Activated CD8-positive, alpha-beta T cell treated with anti-CD3 and anti-CD28 coated beads, Interleukin-2, amount 10 ng/mL, durations not matched to agents 7 days and 5 days (primary cell): ENCODE measurements at regions not wholly inside any gene's neighbourhood (a gene's known extent, or its start where the extent isn't known, plus 50 kb on each side); places are given as distances from the start of the nearest gene placed in this dataset.
"Not testable (repeated sequence)": the region's sequence is repeated elsewhere in the genome, so short reads cannot be mapped to it uniquely, and the experiment has no call there.

Source experiments
- ATAC-seq: fragments of 150-1000 bp; cut with Tn5 transposase; one replicate; pipeline ENCODE4 v1.10.0; 2021; ENCODE audit warnings: moderate library complexity
- CTCF ChIA-PET: fragments of 350-600 bp; sonication (Branson Sonifier 250); formaldehyde crosslinking; loops from one replicate; lab custom pipeline; 2021; ENCODE audit warnings: antibody characterized with exemption; lab: Charles Lee
- POLR2A ChIA-PET: fragments of 350-600 bp; sonication (Branson Sonifier 250); formaldehyde crosslinking; loops from one replicate; lab custom pipeline; 2021; ENCODE audit warnings: antibody characterized with exemption; lab: Charles Lee
- DNase-seq: peaks from one replicate; pipeline ENCODE4 v3.0.0-alpha.2; 2020
- H3K27ac Mint-ChIP-seq: one replicate; pipeline ENCODE4 v1.8.0; 2021; ENCODE audit warnings: mild to moderate bottlenecking, mixed read lengths
- H3K27me3 Mint-ChIP-seq: one replicate; pipeline ENCODE4 v1.8.0; 2021; ENCODE audit warnings: low read depth, mixed read lengths
- H3K36me3 Mint-ChIP-seq: one replicate; pipeline ENCODE4 v1.8.0; 2021; ENCODE audit warnings: low read depth, mixed read lengths
- H3K4me1 Mint-ChIP-seq: one replicate; pipeline ENCODE4 v1.8.0; 2021; ENCODE audit warnings: low read depth, mixed read lengths
- H3K4me3 Mint-ChIP-seq: one replicate; pipeline ENCODE4 v1.8.0; 2021; ENCODE audit warnings: mild to moderate bottlenecking, mixed read lengths
- H3K9me3 Mint-ChIP-seq: one replicate; pipeline ENCODE4 v1.8.0; 2022; ENCODE audit warnings: mixed read lengths; ENCODE audit not compliant: insufficient read depth

DNA sequence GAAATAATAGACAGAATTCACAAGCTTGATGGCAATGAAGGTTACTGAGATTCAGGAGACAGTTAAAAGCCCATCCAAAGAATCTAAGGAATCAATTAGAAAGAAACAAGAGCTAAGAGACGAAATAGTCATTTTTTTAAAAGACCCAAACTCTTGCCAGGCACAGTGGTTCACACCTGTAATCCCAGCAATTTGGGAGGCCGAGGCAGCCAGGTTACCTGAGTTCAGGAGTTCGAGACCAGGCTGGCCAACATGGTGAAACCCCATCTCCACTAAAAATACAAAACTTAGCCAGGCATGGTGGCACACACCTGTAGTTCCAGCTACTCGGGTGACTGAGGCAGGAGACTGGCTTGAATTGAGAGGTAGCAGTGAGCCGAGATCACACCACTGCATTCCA is 647.2 kb upstream of the TPTE start:
- H3K36me3 Mint-ChIP-seq, ATAC-seq, CTCF ChIA-PET, POLR2A ChIA-PET, H3K4me1 Mint-ChIP-seq, H3K27me3 Mint-ChIP-seq, H3K27ac Mint-ChIP-seq, H3K4me3 Mint-ChIP-seq, DNase-seq: not testable (repeated sequence)
- peaks cover 17% of the 10 kb centered on the region for H3K9me3 Mint-ChIP-seq

DNA sequence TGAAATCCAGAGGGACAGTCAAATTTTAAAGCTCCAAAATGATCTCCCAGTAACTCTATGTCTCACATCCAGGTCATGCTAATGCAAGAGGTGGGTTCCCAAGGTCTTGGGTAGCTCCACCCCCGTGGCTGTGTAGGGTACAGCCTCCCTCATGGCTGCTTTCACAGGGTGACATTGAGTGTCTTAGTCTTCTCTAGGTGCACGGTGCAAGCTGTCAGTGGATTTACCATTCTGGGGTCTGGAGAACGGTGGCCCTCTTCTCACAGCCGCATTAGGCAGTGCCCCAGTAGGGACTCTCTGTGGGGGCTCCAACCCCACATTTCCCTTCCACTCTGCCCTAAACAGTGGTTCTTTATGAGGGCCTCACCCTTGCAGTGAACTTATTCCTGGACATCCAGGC is 640.0 kb upstream of the TPTE start:
- H3K9me3 Mint-ChIP-seq: peaks cover 40% of the 10 kb centered on the region
- H3K4me1 Mint-ChIP-seq, H3K4me3 Mint-ChIP-seq, POLR2A ChIA-PET, ATAC-seq, H3K27me3 Mint-ChIP-seq, H3K27ac Mint-ChIP-seq, H3K36me3 Mint-ChIP-seq, DNase-seq, CTCF ChIA-PET: not testable (repeated sequence)

GRCh38 chr21:9883047-9883446 is 638.3 kb upstream of the TPTE start:
- H3K9me3 Mint-ChIP-seq: peaks cover 47% of the 10 kb centered on the region
- POLR2A ChIA-PET, H3K27me3 Mint-ChIP-seq, DNase-seq, CTCF ChIA-PET, H3K4me3 Mint-ChIP-seq, H3K27ac Mint-ChIP-seq, H3K4me1 Mint-ChIP-seq, H3K36me3 Mint-ChIP-seq, ATAC-seq: not testable (repeated sequence)

DNA sequence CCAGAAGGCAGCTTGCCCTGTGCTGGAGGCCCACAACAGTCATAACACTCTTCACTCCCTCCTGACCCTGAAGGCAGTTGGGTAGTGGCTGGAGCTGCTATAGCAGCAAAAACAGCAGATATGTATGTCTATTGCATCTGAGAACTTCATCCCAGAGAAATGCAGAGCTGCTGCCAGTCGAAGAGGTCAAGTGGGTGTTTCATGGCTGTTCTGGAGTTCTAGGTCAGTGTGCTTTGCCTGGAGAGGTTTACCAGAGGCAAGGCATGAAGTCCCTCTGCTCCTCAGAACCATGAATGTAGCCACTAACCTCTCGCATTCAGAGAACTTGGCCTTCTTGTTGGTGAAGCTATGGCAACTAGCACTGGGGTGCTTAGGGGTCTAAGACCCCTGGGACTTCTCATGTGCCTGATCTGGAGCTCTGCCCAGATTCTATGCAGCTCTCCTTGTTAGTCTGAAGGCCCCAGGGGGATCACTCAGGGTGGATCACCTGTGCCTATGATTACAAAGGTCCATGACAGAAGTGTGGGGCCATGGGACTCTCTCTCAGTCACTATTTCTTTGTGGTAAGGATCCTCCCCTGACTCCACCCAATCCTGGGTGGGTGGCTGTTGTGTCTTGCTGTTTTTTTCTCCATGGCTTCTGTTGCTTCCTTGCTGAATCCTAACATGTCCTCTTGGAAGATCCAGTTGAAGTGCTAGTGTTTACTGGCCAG is 637.7 kb upstream of the TPTE start:
- H3K36me3 Mint-ChIP-seq, H3K4me3 Mint-ChIP-seq, H3K27ac Mint-ChIP-seq, ATAC-seq, POLR2A ChIA-PET, H3K27me3 Mint-ChIP-seq, CTCF ChIA-PET, DNase-seq, H3K4me1 Mint-ChIP-seq: not testable (repeated sequence)
- H3K9me3 Mint-ChIP-seq: peaks cover 42% of the 10 kb centered on the region

DNA sequence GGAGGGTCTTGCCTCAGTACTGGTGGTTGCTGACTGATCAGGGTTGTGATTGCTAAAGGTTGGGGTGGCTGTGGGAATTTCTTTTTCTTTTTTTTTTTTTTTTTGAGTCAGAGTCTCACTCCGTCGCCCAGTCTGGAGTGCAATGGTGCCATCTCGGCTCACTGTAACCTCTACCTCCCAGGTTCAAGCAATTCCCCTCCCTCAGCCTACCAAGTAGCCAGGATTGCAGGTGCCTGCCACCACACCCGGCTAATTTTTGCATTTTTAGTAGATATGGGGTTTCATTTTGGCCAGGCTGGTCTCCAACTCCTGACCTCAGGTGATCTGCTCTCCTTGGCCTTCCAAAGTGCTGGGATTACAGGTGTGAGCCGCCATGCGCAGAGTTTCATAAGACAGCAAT is 632.9 kb upstream of the TPTE start:
- H3K27ac Mint-ChIP-seq, ATAC-seq, H3K27me3 Mint-ChIP-seq, H3K36me3 Mint-ChIP-seq, POLR2A ChIA-PET, CTCF ChIA-PET, H3K4me1 Mint-ChIP-seq, DNase-seq, H3K4me3 Mint-ChIP-seq: not testable (repeated sequence)
- peaks cover 41% of the 10 kb centered on the region for H3K9me3 Mint-ChIP-seq

DNA sequence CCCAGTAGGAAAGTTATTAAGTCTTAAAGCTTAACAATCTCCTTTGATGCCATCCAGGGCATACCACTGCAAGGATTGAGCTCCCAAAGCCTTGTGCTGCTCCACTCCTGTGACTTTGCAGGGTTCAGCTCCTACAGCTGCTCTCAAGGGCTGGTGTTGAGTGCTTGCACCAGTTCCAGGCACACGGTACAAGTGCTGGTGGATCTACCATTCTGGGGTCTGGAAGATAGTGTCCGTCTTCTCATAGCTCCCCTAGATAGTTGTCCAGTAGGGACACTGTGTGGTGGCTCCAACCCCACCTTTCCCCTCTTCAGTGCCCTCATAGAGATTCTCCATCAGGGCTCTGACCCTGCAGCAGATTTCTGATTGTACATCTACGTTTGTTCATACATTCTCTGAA is 617.8 kb upstream of the TPTE start:
- H3K36me3 Mint-ChIP-seq, H3K27ac Mint-ChIP-seq, H3K4me3 Mint-ChIP-seq, DNase-seq, CTCF ChIA-PET, ATAC-seq, H3K27me3 Mint-ChIP-seq, POLR2A ChIA-PET, H3K4me1 Mint-ChIP-seq: not testable (repeated sequence)
- peaks cover 27% of the 10 kb centered on the region for H3K9me3 Mint-ChIP-seq

DNA sequence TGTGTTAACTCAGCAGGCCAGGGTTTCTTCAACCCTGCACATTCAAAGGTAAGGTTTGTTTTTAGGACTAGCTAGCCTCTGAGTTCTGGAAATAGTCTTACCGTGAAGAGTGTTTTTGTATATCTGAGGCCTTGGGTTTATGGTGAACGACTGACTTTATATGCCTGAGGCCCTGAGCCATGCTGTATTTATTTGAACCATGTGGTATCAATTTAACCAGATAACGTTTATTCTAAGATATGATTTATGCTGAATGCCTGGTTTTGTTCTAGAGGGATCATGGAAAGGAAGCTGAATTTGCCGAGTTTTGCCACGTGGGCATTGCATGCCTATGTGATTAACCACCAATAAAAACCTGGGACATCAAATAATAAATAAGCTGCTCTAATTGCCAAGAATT is 607.2 kb upstream of the TPTE start:
- H3K27me3 Mint-ChIP-seq, POLR2A ChIA-PET, H3K4me1 Mint-ChIP-seq, DNase-seq, CTCF ChIA-PET, H3K36me3 Mint-ChIP-seq, H3K4me3 Mint-ChIP-seq, ATAC-seq, H3K27ac Mint-ChIP-seq: not testable (repeated sequence)
- H3K9me3 Mint-ChIP-seq: peaks cover 38% of the 10 kb centered on the region

GRCh38 chr21:9919446-9919845 is 601.9 kb upstream of the TPTE start:
- H3K36me3 Mint-ChIP-seq, H3K27me3 Mint-ChIP-seq, H3K27ac Mint-ChIP-seq, H3K4me3 Mint-ChIP-seq, ATAC-seq, H3K4me1 Mint-ChIP-seq, DNase-seq, POLR2A ChIA-PET, CTCF ChIA-PET: not testable (repeated sequence)
- H3K9me3 Mint-ChIP-seq: peaks cover 29% of the 10 kb centered on the region

GRCh38 chr21:9943639-9944038 is 577.7 kb upstream of the TPTE start:
- DNase-seq, H3K27ac Mint-ChIP-seq, H3K4me3 Mint-ChIP-seq, H3K27me3 Mint-ChIP-seq, ATAC-seq, CTCF ChIA-PET, POLR2A ChIA-PET, H3K4me1 Mint-ChIP-seq, H3K36me3 Mint-ChIP-seq: not testable (repeated sequence)
- peaks cover 60% of the 10 kb centered on the region for H3K9me3 Mint-ChIP-seq

GRCh38 chr21:9946057-9946456 is 575.3 kb upstream of the TPTE start:
- DNase-seq, H3K27ac Mint-ChIP-seq, H3K4me1 Mint-ChIP-seq, POLR2A ChIA-PET, H3K27me3 Mint-ChIP-seq, CTCF ChIA-PET, H3K4me3 Mint-ChIP-seq, H3K36me3 Mint-ChIP-seq, ATAC-seq: not testable (repeated sequence)
- peaks cover 71% of the 10 kb centered on the region for H3K9me3 Mint-ChIP-seq

- H3K4me1 Mint-ChIP-seq, H3K4me3 Mint-ChIP-seq, H3K27ac Mint-ChIP-seq, POLR2A ChIA-PET, H3K36me3 Mint-ChIP-seq, H3K27me3 Mint-ChIP-seq, DNase-seq, CTCF ChIA-PET, ATAC-seq: not testable (repeated sequence)
- peaks cover 60% of the 10 kb centered on the region for H3K9me3 Mint-ChIP-seq
Measured at GRCh38 chr21:9949510-9950289, 571.7 kb upstream of the TPTE start.

DNA sequence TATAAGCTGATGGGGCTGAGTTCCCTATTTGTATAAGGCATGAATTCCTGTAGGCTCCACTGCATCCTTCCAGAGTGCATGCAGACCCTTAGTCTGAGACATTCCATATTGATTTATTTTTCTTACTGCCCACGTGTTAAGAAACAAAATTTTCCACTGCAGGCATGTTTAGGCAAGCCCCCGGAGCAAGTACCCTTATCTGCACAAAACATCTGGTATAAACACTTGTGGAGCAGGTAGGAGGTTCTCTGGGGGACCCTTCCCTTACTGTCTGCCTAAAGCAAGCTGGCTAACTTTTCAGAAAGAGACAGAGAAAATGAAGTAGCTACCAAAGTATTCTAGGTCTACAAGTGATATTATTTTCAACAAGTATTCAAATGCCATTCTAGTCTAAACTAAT is 571.0 kb upstream of the TPTE start:
- H3K4me1 Mint-ChIP-seq, H3K36me3 Mint-ChIP-seq, DNase-seq, POLR2A ChIA-PET, ATAC-seq, H3K4me3 Mint-ChIP-seq, H3K27me3 Mint-ChIP-seq, CTCF ChIA-PET, H3K27ac Mint-ChIP-seq: not testable (repeated sequence)
- peaks cover 54% of the 10 kb centered on the region for H3K9me3 Mint-ChIP-seq
